Endothelial cell (in vitro differentiated cells): ENCODE measurements at regions not wholly inside any gene's neighbourhood (a gene's known extent, or its start where the extent isn't known, plus 50 kb on each side); places are given as distances from the start of the nearest gene placed in this dataset.

Source experiments
- DNase-seq: peaks from one replicate; pipeline ENCODE4 v3.0.0; 2021; ENCODE audit warnings: low spot score
- H3K27ac Mint-ChIP-seq: one replicate; pipeline ENCODE4 v1.8.0; 2021; ENCODE audit warnings: mixed read lengths, inconsistent platforms; ENCODE audit not compliant: unreplicated experiment
- H3K27me3 Mint-ChIP-seq: one replicate; pipeline ENCODE4 v1.8.0; 2021; ENCODE audit warnings: mild to moderate bottlenecking, moderate library complexity, mixed read lengths, inconsistent platforms; ENCODE audit not compliant: unreplicated experiment
- H3K36me3 Mint-ChIP-seq: one replicate; pipeline ENCODE4 v1.8.0; 2021; ENCODE audit warnings: mild to moderate bottlenecking, low read depth, mixed read lengths, inconsistent platforms; ENCODE audit not compliant: unreplicated experiment
- H3K4me1 Mint-ChIP-seq: one replicate; pipeline ENCODE4 v1.8.0; 2021; ENCODE audit warnings: mild to moderate bottlenecking, mixed read lengths, inconsistent platforms; ENCODE audit not compliant: unreplicated experiment
- H3K4me3 Mint-ChIP-seq: one replicate; pipeline ENCODE4 v1.8.0; 2021; ENCODE audit warnings: mild to moderate bottlenecking, mixed read lengths, inconsistent platforms; ENCODE audit not compliant: unreplicated experiment
- H3K9me3 Mint-ChIP-seq: one replicate; pipeline ENCODE4 v1.8.0; 2021; ENCODE audit warnings: mixed read lengths, inconsistent platforms; ENCODE audit not compliant: unreplicated experiment
- TF ChIP-seq, protein P1 (sequence below): fragments of 200-600 bp; sonication (generic); IDR thresholded peaks from one replicate; pipeline ENCODE4 v1.5.0; 2021; ENCODE audit warnings: antibody characterized with exemption; ENCODE audit not compliant: unreplicated experiment

DNA sequence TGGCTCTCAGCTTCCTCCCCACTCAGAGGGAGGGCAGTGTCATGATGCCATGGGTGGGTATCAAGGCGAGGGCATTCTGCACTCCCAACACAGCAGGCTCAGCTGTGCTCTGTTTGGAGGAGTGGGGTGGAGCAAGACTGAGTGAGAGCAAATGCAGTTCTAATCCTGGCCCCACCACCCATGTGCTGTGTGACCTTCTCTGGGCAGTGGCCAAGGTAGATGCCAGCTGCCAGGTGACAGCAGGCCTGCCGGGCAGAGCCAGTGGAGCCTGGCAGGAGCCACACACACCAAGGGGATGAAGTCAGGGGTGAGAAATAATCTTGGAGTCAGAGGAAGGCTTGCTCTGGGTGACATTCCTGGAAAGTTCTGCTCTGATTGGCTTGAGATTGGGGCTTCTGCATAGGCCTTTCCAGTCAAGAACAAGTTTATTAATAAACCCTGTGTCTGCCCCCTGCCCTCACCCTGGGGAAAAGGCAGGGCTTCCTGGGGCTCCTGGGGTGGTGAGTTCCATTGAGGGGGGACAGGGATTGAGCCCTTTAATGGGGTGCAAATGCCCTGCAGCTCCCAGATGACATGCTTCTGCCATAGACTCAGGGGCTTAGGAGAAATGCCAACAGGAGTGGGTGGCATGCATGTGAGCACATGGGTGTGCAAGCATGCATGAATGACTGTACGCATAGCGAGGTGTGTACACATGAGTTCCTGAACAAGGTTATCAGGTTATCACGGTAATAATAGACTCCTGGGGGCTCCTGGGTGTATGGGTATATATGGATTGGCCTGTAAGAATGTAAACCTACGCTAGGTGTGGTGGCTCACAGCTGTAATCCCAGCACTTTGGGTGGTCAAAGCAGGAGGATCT lies 134.2 kb downstream of the MRPL14 start:
- Mint-ChIP-seq H3K9me3 (no peaks in the 10 kb centered on the region), H3K36me3 (no peaks in the 10 kb centered on the region)

DNA sequence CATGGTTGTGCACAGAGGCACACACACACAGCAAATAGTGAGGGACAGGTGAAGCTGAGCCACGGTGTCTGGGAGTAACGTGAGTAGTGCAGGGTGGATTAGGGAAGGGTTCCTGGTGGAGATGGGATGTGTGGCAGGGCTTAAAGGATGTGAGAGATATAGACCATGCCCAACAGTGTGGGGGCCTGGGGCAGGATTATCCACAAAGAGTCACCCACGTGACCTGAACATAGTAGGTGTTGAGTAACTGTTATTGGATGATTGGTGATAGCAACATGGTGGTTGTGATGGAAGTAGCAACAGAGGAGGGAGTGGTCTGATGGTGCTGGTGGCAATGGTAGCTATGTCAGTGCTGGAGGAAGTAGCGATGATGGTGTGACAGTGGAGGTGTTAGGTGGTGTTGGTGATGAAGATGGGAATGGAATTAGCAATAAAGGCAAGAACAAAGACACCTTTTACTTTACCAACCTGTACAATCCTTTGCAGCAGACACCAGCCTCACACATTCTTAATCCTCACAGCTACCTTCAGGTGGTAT lies 135.1 kb downstream of the MRPL14 start:
- no peak for DNase-seq
- no peaks in the 10 kb centered on the region for H3K27me3 Mint-ChIP-seq
- TF ChIP-seq, protein P1, sequence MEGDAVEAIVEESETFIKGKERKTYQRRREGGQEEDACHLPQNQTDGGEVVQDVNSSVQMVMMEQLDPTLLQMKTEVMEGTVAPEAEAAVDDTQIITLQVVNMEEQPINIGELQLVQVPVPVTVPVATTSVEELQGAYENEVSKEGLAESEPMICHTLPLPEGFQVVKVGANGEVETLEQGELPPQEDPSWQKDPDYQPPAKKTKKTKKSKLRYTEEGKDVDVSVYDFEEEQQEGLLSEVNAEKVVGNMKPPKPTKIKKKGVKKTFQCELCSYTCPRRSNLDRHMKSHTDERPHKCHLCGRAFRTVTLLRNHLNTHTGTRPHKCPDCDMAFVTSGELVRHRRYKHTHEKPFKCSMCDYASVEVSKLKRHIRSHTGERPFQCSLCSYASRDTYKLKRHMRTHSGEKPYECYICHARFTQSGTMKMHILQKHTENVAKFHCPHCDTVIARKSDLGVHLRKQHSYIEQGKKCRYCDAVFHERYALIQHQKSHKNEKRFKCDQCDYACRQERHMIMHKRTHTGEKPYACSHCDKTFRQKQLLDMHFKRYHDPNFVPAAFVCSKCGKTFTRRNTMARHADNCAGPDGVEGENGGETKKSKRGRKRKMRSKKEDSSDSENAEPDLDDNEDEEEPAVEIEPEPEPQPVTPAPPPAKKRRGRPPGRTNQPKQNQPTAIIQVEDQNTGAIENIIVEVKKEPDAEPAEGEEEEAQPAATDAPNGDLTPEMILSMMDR, result no peak
- no peak overlapping the region for H3K4me3 Mint-ChIP-seq
- H3K36me3 Mint-ChIP-seq, result no peaks in the 10 kb centered on the region
- no peak overlapping the region for H3K27ac Mint-ChIP-seq
- no peaks in the 10 kb centered on the region for H3K9me3 Mint-ChIP-seq
- no peaks in the 10 kb centered on the region for H3K4me1 Mint-ChIP-seq

More for the DNA sequence above, 134.2 kb downstream of the MRPL14 start:
- Mint-ChIP-seq H3K27me3 (no peaks in the 10 kb centered on the region), H3K27ac (no peak overlapping the region), H3K4me1 (no peaks in the 10 kb centered on the region), H3K4me3 (no peak overlapping the region)
- no peak for DNase-seq
- TF ChIP-seq, protein P1, result no peak

DNA sequence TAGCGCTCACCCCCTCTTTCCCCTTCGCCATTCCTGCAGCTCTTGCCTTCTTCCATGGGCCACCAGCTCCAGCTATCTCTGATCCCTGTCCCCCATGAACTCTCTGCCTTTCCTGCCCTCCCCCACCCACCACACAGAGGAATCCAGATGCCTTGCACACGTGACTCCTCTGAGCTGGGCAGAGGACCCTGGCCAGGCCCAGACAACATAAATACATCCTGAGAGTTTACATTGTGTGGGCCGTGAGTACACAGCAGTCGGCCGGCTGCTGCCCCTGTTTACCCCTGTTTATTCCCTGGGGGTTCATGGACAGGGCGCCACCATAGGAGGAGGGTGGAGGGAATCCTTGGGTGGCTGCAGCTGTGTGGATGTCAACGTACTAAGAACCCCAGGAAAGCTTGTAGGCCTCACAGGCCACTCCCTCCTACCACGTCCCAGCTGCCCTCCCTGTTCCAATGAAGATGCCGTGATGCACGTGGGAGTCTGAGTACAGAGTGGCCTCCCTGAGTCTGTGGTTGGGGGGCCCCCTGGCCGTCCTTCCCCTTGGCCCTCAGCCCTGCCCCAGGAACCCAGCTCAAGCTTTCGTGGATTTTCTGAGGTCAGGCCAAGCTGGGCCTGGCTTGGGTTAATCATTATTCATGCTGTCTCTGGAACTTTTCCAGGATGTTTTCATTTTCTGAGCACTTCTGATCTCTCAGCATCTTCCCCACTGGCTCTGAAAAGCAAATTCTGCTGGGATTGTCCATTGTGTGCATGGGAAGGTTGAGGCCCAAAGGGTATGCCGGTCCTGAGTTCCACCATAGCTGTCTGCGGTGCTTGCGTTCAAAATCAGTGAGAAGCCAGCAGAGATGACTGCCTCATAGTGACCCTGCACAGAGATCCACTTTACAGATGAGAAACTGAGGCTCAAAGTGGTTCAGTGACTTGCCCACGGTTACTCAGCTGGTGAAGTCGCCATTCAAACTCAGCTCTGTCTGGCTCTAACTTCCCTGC lies 136.3 kb downstream of the MRPL14 start:
- TF ChIP-seq, protein P1, result no peak
- no peak for DNase-seq
- Mint-ChIP-seq H3K36me3 (no peaks in the 10 kb centered on the region), H3K4me1 (no peaks in the 10 kb centered on the region), H3K9me3 (no peaks in the 10 kb centered on the region), H3K27me3 (no peaks in the 10 kb centered on the region), H3K4me3 (no peak overlapping the region), H3K27ac (no peak overlapping the region)

DNA sequence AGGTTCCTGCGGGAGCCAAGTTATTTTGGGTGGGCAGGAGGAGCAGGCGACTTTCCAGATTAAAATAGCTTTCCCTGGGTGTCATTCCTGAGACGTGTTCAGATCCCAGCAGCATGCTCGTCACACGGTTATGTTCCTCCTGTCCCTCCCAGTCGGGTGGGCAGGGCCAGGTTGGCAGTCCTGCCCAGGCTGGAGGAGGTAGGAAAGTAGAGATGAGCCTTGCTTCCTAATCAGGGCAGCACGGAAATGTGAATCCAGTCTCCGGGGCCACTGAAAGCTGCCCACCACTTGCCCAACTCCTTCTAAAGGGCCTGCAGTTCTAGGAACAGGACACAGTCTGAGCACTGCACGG lies 137.0 kb downstream of the MRPL14 start:
- no peak overlapping the region for H3K4me3 Mint-ChIP-seq
- no peak for DNase-seq
- H3K36me3 Mint-ChIP-seq, result no peaks in the 10 kb centered on the region
- no peaks in the 10 kb centered on the region for H3K4me1 Mint-ChIP-seq
- H3K9me3 Mint-ChIP-seq, result no peaks in the 10 kb centered on the region
- no peak overlapping the region for H3K27ac Mint-ChIP-seq
- TF ChIP-seq, protein P1, result no peak
- H3K27me3 Mint-ChIP-seq, result no peaks in the 10 kb centered on the region
